Osteoblast (primary cell): ENCODE measurements at regions not wholly inside any gene's neighbourhood (a gene's known extent, or its start where the extent isn't known, plus 50 kb on each side); places are given as distances from the start of the nearest gene placed in this dataset.

ENCODE experiments used
- DNase-seq: peaks from one replicate; pipeline ENCODE4 v3.0.0; 2011; ENCODE audit warnings: low spot score, mixed read lengths; ENCODE audit not compliant: insufficient read length; ENCODE audit errors: missing footprints
- H2AFZ ChIP-seq: 2 replicates; pipeline ENCODE4 v1.6.0; 2011; ENCODE audit warnings: mild to moderate bottlenecking, low read length
- H3K27ac ChIP-seq: 2 replicates; pipeline ENCODE4 v1.5.1; 2011; ENCODE audit warnings: mild to moderate bottlenecking, low read depth, low read length, moderate library complexity
- H3K27me3 ChIP-seq: 2 replicates; pipeline ENCODE4 v1.6.0; 2012; ENCODE audit warnings: mild to moderate bottlenecking, control low read depth, inconsistent platforms, low read length, moderate library complexity; ENCODE audit not compliant: insufficient read depth
- H3K36me3 ChIP-seq: 2 replicates; pipeline ENCODE4 v1.5.1; 2011; ENCODE audit warnings: mild to moderate bottlenecking, low read length, control low read depth, moderate library complexity; ENCODE audit not compliant: insufficient read depth
- H3K4me1 ChIP-seq: 2 replicates; pipeline ENCODE4 v1.5.1; 2011; ENCODE audit warnings: mild to moderate bottlenecking, low read length, control low read depth, moderate library complexity; ENCODE audit not compliant: insufficient read depth
- H3K4me2 ChIP-seq: 2 replicates; pipeline ENCODE4 v1.6.0; 2011; ENCODE audit warnings: mild to moderate bottlenecking, low read length; ENCODE audit not compliant: insufficient read depth
- H3K4me3 ChIP-seq: fragments of 200-600 bp; sonication (generic); 3 replicates; pipeline ENCODE4 v1.5.1; 2012; ENCODE audit warnings: mild to moderate bottlenecking, low read length, inconsistent platforms; ENCODE audit not compliant: insufficient read depth
- H3K79me2 ChIP-seq: 2 replicates; pipeline ENCODE4 v1.6.0; 2012; ENCODE audit warnings: mild to moderate bottlenecking, low read length, control low read depth, inconsistent platforms; ENCODE audit not compliant: insufficient read depth
- H3K9me3 ChIP-seq: 2 replicates; pipeline ENCODE4 v1.5.1; 2011; ENCODE audit warnings: low read depth, low read length, control low read depth
- H4K20me1 ChIP-seq: 2 replicates; pipeline ENCODE4 v1.6.0; 2012; ENCODE audit warnings: mild to moderate bottlenecking, low read length, control low read depth; ENCODE audit not compliant: insufficient read depth
- TF ChIP-seq, protein P1 (sequence below): IDR thresholded peaks from 2 replicates; pipeline ENCODE4 v1.5.1; 2011; ENCODE audit warnings: mild to moderate bottlenecking, low read depth, low read length, moderate library complexity; ENCODE audit errors: extremely low read depth

- DNase-seq: no peak
- Histone ChIP-seq H3K36me3 (no peaks in the 10 kb centered on the region), H3K27me3 (no peaks in the 10 kb centered on the region), H3K9me3 (no peaks in the 10 kb centered on the region), H3K4me3 (no peak overlapping the region), H2AFZ (no peak overlapping the region), H3K79me2 (no peaks in the 10 kb centered on the region), H3K4me1 (no peaks in the 10 kb centered on the region), H4K20me1 (no peaks in the 10 kb centered on the region), H3K4me2 (no peak overlapping the region), H3K27ac (no peak overlapping the region)
- TF ChIP-seq, protein P1, sequence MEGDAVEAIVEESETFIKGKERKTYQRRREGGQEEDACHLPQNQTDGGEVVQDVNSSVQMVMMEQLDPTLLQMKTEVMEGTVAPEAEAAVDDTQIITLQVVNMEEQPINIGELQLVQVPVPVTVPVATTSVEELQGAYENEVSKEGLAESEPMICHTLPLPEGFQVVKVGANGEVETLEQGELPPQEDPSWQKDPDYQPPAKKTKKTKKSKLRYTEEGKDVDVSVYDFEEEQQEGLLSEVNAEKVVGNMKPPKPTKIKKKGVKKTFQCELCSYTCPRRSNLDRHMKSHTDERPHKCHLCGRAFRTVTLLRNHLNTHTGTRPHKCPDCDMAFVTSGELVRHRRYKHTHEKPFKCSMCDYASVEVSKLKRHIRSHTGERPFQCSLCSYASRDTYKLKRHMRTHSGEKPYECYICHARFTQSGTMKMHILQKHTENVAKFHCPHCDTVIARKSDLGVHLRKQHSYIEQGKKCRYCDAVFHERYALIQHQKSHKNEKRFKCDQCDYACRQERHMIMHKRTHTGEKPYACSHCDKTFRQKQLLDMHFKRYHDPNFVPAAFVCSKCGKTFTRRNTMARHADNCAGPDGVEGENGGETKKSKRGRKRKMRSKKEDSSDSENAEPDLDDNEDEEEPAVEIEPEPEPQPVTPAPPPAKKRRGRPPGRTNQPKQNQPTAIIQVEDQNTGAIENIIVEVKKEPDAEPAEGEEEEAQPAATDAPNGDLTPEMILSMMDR: no peak
These were observed 241.1 kb downstream of the SMAD2 start for GRCh38 chr18:47689371-47689770.

DNA sequence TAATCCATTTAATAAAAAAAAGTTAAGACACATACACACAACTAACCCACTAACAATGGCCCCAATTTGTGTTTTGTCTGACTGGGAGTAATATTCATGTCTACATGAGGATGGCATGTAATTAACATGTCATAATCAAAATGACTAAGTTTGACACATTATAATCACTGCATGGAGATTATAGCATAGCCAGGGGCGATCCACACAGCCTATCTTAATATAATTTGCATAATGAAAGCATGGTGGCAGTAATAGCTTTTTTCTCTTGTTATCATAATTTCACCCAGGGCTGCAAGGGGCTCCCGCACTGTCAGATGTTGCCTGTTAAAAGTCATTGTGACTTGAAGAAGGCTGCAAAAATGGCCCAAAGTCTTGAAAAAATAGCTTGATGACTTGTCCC is 243.7 kb downstream of the SMAD2 start:
- DNase-seq: no peak
- H4K20me1 ChIP-seq: no peaks in the 10 kb centered on the region
- no peak overlapping the region for H2AFZ ChIP-seq
- H3K9me3 ChIP-seq: no peaks in the 10 kb centered on the region
- H3K36me3 ChIP-seq: no peaks in the 10 kb centered on the region
- no peak overlapping the region for H3K4me3 ChIP-seq
- no peaks in the 10 kb centered on the region for H3K27me3 ChIP-seq
- no peaks in the 10 kb centered on the region for H3K79me2 ChIP-seq
- TF ChIP-seq, protein P1: no peak
- no peaks in the 10 kb centered on the region for H3K4me1 ChIP-seq
- no peak overlapping the region for H3K4me2 ChIP-seq
- H3K27ac ChIP-seq: no peak overlapping the region

- TF ChIP-seq, protein P1: no peak
- H4K20me1 ChIP-seq: no peaks in the 10 kb centered on the region
- H3K4me3 ChIP-seq: no peak overlapping the region
- H3K9me3 ChIP-seq: no peaks in the 10 kb centered on the region
- H3K4me1 ChIP-seq: no peaks in the 10 kb centered on the region
- H2AFZ ChIP-seq: no peak overlapping the region
- no peak overlapping the region for H3K27ac ChIP-seq
- no peak for DNase-seq
- H3K4me2 ChIP-seq: no peak overlapping the region
- no peaks in the 10 kb centered on the region for H3K79me2 ChIP-seq
- H3K27me3 ChIP-seq: no peaks in the 10 kb centered on the region
- H3K36me3 ChIP-seq: no peaks in the 10 kb centered on the region
These were observed 246.7 kb downstream of the SMAD2 start for GRCh38 chr18:47683774-47684173.

DNA sequence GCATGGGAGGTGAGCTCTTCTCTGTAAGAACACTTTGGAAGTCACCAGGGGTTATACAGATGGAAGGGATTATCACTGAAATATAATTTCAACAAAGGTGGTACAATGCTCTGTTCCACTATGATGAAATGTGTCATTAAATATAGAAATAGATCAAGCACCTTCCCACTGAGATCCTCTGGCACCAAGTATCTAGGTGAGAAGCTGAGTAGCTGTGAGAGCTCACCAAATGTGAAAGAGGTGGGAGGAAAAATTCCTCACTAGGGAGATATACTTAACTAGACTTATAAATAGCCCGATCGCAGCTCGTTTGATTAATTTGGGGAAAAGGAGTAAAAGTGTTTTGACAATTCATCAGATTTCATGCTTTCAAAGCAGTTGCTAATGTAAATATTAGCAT is 247.6 kb downstream of the SMAD2 start:
- no peak for DNase-seq
- Histone ChIP-seq H4K20me1 (no peaks in the 10 kb centered on the region), H3K4me2 (no peak overlapping the region), H2AFZ (no peak overlapping the region), H3K27ac (no peak overlapping the region), H3K27me3 (no peaks in the 10 kb centered on the region), H3K9me3 (no peaks in the 10 kb centered on the region), H3K36me3 (no peaks in the 10 kb centered on the region), H3K4me3 (no peak overlapping the region), H3K79me2 (no peaks in the 10 kb centered on the region), H3K4me1 (no peaks in the 10 kb centered on the region)
- TF ChIP-seq, protein P1: no peak
